HL-60 (cell line): ENCODE measurements at regions not wholly inside any gene's neighbourhood (a gene's known extent, or its start where the extent isn't known, plus 50 kb on each side); places are given as distances from the start of the nearest gene placed in this dataset.

Experiments
- POLR2AphosphoS5 ChIP-seq: IDR thresholded peaks from 2 replicates; pipeline ENCODE4 v1.6.1; 2012; ENCODE audit warnings: low read depth
- SPI1 ChIP-seq: IDR thresholded peaks from 2 replicates; pipeline ENCODE4 v1.6.1; 2012; ENCODE audit warnings: low read depth, mild to moderate bottlenecking, borderline replicate concordance
- TF ChIP-seq, protein P1 (sequence below): IDR thresholded peaks from one replicate; pipeline ENCODE4 v1.5.1; 2011; ENCODE audit warnings: low read length, control low read depth, inconsistent platforms; ENCODE audit not compliant: insufficient read depth
- TF ChIP-seq, protein P2 (sequence below): IDR thresholded peaks from 2 replicates; pipeline ENCODE4 v1.6.1; 2012; ENCODE audit warnings: low read depth; ENCODE audit not compliant: insufficient replicate concordance

DNA sequence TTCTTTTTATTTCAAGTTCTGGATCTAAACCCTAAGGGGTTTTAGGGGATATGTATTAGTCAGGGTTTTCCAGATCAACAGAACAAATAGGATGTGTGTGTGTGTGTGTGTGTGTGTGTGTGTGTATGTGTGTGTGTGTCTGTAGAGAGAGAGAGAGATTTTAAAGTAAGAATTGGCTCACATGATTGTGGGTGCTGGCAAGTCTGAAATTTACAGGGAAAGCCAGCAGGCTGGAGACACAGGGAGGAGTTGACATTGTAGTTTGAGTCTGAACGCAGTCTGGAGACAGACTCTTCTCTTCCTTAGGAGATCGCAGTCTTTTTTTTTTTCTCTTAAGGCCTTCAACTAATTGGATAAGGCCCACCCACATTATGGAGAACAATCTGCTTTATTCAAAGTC lies 428.8 kb upstream of the TBL1XR1 start:
- TF ChIP-seq, protein P1, sequence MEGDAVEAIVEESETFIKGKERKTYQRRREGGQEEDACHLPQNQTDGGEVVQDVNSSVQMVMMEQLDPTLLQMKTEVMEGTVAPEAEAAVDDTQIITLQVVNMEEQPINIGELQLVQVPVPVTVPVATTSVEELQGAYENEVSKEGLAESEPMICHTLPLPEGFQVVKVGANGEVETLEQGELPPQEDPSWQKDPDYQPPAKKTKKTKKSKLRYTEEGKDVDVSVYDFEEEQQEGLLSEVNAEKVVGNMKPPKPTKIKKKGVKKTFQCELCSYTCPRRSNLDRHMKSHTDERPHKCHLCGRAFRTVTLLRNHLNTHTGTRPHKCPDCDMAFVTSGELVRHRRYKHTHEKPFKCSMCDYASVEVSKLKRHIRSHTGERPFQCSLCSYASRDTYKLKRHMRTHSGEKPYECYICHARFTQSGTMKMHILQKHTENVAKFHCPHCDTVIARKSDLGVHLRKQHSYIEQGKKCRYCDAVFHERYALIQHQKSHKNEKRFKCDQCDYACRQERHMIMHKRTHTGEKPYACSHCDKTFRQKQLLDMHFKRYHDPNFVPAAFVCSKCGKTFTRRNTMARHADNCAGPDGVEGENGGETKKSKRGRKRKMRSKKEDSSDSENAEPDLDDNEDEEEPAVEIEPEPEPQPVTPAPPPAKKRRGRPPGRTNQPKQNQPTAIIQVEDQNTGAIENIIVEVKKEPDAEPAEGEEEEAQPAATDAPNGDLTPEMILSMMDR = no peak
- TF ChIP-seq SPI1 = no peak
- no peak for TF ChIP-seq POLR2AphosphoS5
- TF ChIP-seq, protein P2, sequence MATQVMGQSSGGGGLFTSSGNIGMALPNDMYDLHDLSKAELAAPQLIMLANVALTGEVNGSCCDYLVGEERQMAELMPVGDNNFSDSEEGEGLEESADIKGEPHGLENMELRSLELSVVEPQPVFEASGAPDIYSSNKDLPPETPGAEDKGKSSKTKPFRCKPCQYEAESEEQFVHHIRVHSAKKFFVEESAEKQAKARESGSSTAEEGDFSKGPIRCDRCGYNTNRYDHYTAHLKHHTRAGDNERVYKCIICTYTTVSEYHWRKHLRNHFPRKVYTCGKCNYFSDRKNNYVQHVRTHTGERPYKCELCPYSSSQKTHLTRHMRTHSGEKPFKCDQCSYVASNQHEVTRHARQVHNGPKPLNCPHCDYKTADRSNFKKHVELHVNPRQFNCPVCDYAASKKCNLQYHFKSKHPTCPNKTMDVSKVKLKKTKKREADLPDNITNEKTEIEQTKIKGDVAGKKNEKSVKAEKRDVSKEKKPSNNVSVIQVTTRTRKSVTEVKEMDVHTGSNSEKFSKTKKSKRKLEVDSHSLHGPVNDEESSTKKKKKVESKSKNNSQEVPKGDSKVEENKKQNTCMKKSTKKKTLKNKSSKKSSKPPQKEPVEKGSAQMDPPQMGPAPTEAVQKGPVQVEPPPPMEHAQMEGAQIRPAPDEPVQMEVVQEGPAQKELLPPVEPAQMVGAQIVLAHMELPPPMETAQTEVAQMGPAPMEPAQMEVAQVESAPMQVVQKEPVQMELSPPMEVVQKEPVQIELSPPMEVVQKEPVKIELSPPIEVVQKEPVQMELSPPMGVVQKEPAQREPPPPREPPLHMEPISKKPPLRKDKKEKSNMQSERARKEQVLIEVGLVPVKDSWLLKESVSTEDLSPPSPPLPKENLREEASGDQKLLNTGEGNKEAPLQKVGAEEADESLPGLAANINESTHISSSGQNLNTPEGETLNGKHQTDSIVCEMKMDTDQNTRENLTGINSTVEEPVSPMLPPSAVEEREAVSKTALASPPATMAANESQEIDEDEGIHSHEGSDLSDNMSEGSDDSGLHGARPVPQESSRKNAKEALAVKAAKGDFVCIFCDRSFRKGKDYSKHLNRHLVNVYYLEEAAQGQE = no peak
